Skin epidermis (tissue), 12 donors: ENCODE measurements at regions not wholly inside any gene's neighbourhood (a gene's known extent, or its start where the extent isn't known, plus 50 kb on each side); places are given as distances from the start of the nearest gene placed in this dataset.

ENCODE experiments used
- H3K27ac ChIP-seq, 21 experiments: fragments of 200-600 bp; sonication (generic) in 11 of 21; one replicate each; pipeline ENCODE4 v1.5.0; 2020; ENCODE audit warnings: mild to moderate bottlenecking in 3 of 21, inconsistent platforms in 2 of 21, moderate library complexity in 2 of 21
- H3K4me3 ChIP-seq, 7 experiments: fragments of 200-600 bp; sonication (generic) in 2 of 7; one replicate each; pipeline ENCODE4 v1.5.0; 2020; ENCODE audit warnings: inconsistent platforms in 2 of 7, mild to moderate bottlenecking in 2 of 7, moderate library complexity in 1 of 7

- peak overlapping the region in 6 of 21 experiments; percentile 1 to 46 (median 28) for H3K27ac ChIP-seq
- no peak overlapping the region for H3K4me3 ChIP-seq
Observed at GRCh38 chr12:124492879-124493808, 74.3 kb downstream of the NCOR2 start.

- Histone ChIP-seq H3K27ac (no peak overlapping the region), H3K4me3 (no peak overlapping the region)
Observed at GRCh38 chr12:124491856-124492420, 75.5 kb downstream of the NCOR2 start.

GRCh38 chr12:124491310-124491709, 76.1 kb downstream of the NCOR2 start:
- Histone ChIP-seq H3K4me3 (no peak overlapping the region), H3K27ac (no peak overlapping the region)

- H3K4me3 ChIP-seq: no peak overlapping the region
- H3K27ac ChIP-seq: peak overlapping the region in 1 of 21 experiments; percentile 9
Observed at GRCh38 chr12:124490584-124491305, 76.7 kb downstream of the NCOR2 start.

GRCh38 chr12:124489915-124490583, 77.4 kb downstream of the NCOR2 start:
- peak overlapping the region in 1 of 21 experiments; percentile 9 for H3K27ac ChIP-seq
- H3K4me3 ChIP-seq: no peak overlapping the region

- Histone ChIP-seq H3K27ac (no peak overlapping the region), H3K4me3 (no peak overlapping the region)
Observed at GRCh38 chr12:124489220-124489619, 78.2 kb downstream of the NCOR2 start.

- H3K27ac ChIP-seq: peak overlapping the region in 5 of 21 experiments; percentile 10 to 32 (median 21)
- H3K4me3 ChIP-seq: no peak overlapping the region
Observed at GRCh38 chr12:124488520-124488919, 78.9 kb downstream of the NCOR2 start.

GRCh38 chr12:124487834-124488165, 79.6 kb downstream of the NCOR2 start:
- no peak overlapping the region for H3K27ac ChIP-seq
- H3K4me3 ChIP-seq: no peak overlapping the region

GRCh38 chr12:124487066-124487833, 80.2 kb downstream of the NCOR2 start:
- peak overlapping the region in 1 of 21 experiments; percentile 21 for H3K27ac ChIP-seq
- H3K4me3 ChIP-seq: no peak overlapping the region

GRCh38 chr12:124486346-124486963, 81.0 kb downstream of the NCOR2 start:
- Histone ChIP-seq H3K4me3 (no peak overlapping the region), H3K27ac (peak overlapping the region in 2 of 21 experiments; percentile 0 to 21)

- Histone ChIP-seq H3K4me3 (no peak overlapping the region), H3K27ac (peak overlapping the region in 1 of 21 experiments; percentile 54)
Observed at GRCh38 chr12:124485371-124485770, 82.0 kb downstream of the NCOR2 start.

GRCh38 chr12:124484526-124484953, 82.9 kb downstream of the NCOR2 start:
- Histone ChIP-seq H3K27ac (peak overlapping the region in 3 of 21 experiments; percentile 16 to 54 (median 51)), H3K4me3 (no peak overlapping the region)

- no peak overlapping the region for H3K4me3 ChIP-seq
- peak overlapping the region in 2 of 21 experiments; percentile 10 to 16 for H3K27ac ChIP-seq
Observed at GRCh38 chr12:124484067-124484466, 83.3 kb downstream of the NCOR2 start.

GRCh38 chr12:124482901-124483799, 84.3 kb downstream of the NCOR2 start:
- Histone ChIP-seq H3K4me3 (no peak overlapping the region), H3K27ac (peak overlapping the region in 3 of 21 experiments; percentile 0 to 31 (median 6))

- Histone ChIP-seq H3K4me3 (no peak overlapping the region), H3K27ac (peak overlapping the region in 2 of 21 experiments; percentile 5 to 12)
Observed at GRCh38 chr12:124482567-124482893, 84.9 kb downstream of the NCOR2 start.

GRCh38 chr12:124481772-124482566, 85.4 kb downstream of the NCOR2 start:
- Histone ChIP-seq H3K27ac (peak overlapping the region in 4 of 21 experiments; percentile 5 to 50 (median 24)), H3K4me3 (no peak overlapping the region)

- Histone ChIP-seq H3K27ac (peak overlapping the region in 5 of 21 experiments; percentile 7 to 50 (median 37)), H3K4me3 (no peak overlapping the region)
Observed at GRCh38 chr12:124481257-124481750, 86.1 kb downstream of the NCOR2 start.
